HepG2 (cell line): ENCODE measurements at regions not wholly inside any gene's neighbourhood (a gene's known extent, or its start where the extent isn't known, plus 50 kb on each side); places are given as distances from the start of the nearest gene placed in this dataset.

ENCODE experiments used
- ATAC-seq: fragments of 200-7000 bp; cut with Tn5 transposase; 3 replicates; pipeline ENCODE4 v1.9.1; 2020; ENCODE audit warnings: mild to moderate bottlenecking, moderate library complexity
- BruUV-seq: library from RNA; stranded (reverse); fragments of 400-500 nt; replicated peaks from 2 replicates; lab custom pipeline; 2021; lab: Mats Ljungman, UMichigan
- CTCF ChIA-PET: fragments of 300-600 bp; formaldehyde crosslinking; extraction: SDS; loops from one replicate; lab custom pipeline; 2021; ENCODE audit warnings: low total read pairs, inconsistent platforms, low intra/inter-chr PET ratio; lab: Yijun Ruan, JAX
- POLR2A ChIA-PET: fragments of 350-600 bp; sonication (Branson Sonifier 250); formaldehyde crosslinking; loops from one replicate; lab custom pipeline; 2020; ENCODE audit warnings: antibody characterized with exemption, inconsistent platforms; lab: Yijun Ruan, JAX
- DNase-seq: peaks from one replicate; pipeline ENCODE4 v3.0.0-alpha.2; 2015; ENCODE audit warnings: low spot score
- FAIRE-seq: peaks from 3 replicates; lab custom pipeline; 2011; peaks lifted over from hg19 to GRCh38; lab: Jason Lieb, UNC
- H2AFZ ChIP-seq: one replicate; pipeline ENCODE4 v1.6.1; 2011; ENCODE audit warnings: low read length, inconsistent platforms
- H3K27ac ChIP-seq: fragments of 300-600 bp; 3 replicates; pipeline ENCODE4 v1.8.0; 2011; ENCODE audit warnings: mixed run types, mild to moderate bottlenecking, mixed read lengths, low read length, inconsistent platforms; ENCODE audit not compliant: insufficient read depth; ENCODE audit errors: extremely low read length
- H3K27me3 ChIP-seq, 2 experiments: fragments of 200-600 bp in 1 of 2; 2 replicates in 1 of 2; 3 replicates in 1 of 2; pipeline versions ENCODE4 v1.6.0 to v1.8.0; 2011; ENCODE audit warnings: low read length in 2 of 2, mild to moderate bottlenecking in 2 of 2, moderate library complexity in 2 of 2, inconsistent platforms in 1 of 2; ENCODE audit not compliant: insufficient read depth in 2 of 2, control insufficient read depth in 1 of 2
- H3K36me3 ChIP-seq, 2 experiments: fragments of 200-600 bp in 1 of 2; replicated peaks in 1 of 2; 2 replicates in 1 of 2; 3 replicates in 1 of 2; pipeline versions ENCODE4 v1.5.1 to v1.8.0; 2011; ENCODE audit warnings: low read length in 2 of 2, inconsistent platforms in 1 of 2; ENCODE audit not compliant: insufficient read depth in 2 of 2, control insufficient read depth in 1 of 2
- H3K4me1 ChIP-seq: 2 replicates; pipeline ENCODE4 v1.5.1; 2012; ENCODE audit warnings: low read length, inconsistent platforms; ENCODE audit not compliant: insufficient read depth
- H3K4me2 ChIP-seq: 2 replicates; pipeline ENCODE4 v1.6.0; 2011; ENCODE audit warnings: low read depth, low read length, inconsistent platforms
- H3K4me3 ChIP-seq, 3 experiments: fragments of 200-600 bp in 1 of 3; sonication (generic), shearing (Covaris generic) in 1 of 3; replicated peaks in 1 of 3; 2 replicates each; pipeline ENCODE4 v1.5.1; 2011 to 2016; ENCODE audit warnings: low read length in 3 of 3, inconsistent platforms in 2 of 3, low read depth in 2 of 3, mild to moderate bottlenecking in 2 of 3, control low read depth in 1 of 3, mixed read lengths in 1 of 3; ENCODE audit not compliant: insufficient read depth in 1 of 3
- H3K79me2 ChIP-seq: one replicate; pipeline ENCODE4 v1.6.1; 2011; ENCODE audit warnings: low read length, inconsistent platforms; ENCODE audit not compliant: insufficient read depth
- H3K9ac ChIP-seq: 2 replicates; pipeline ENCODE4 v1.6.0; 2011; ENCODE audit warnings: mild to moderate bottlenecking, low read depth, low read length, inconsistent platforms; ENCODE audit not compliant: insufficient read depth
- H3K9me3 ChIP-seq: 2 replicates; pipeline ENCODE4 v1.5.1; 2012; ENCODE audit warnings: mild to moderate bottlenecking, low read length
- H4K20me1 ChIP-seq: 2 replicates; pipeline ENCODE4 v1.6.0; 2011; ENCODE audit warnings: inconsistent platforms, mild to moderate bottlenecking, low read length, moderate library complexity; ENCODE audit not compliant: insufficient read depth
- ARNT ChIP-seq: fragments of 450-650 bp; IDR thresholded peaks from 2 replicates; pipeline ENCODE4 v1.6.1; 2017
- CHCHD3 ChIP-seq: sonication (generic); formaldehyde crosslinking; IDR thresholded peaks from 2 replicates; pipeline ENCODE4 v1.8.0; 2022; ENCODE audit warnings: mild to moderate bottlenecking, missing genetic modification reagents, moderate library complexity
- GLI4 ChIP-seq: sonication (generic); formaldehyde crosslinking; IDR thresholded peaks from 2 replicates; pipeline ENCODE4 v1.5.1; 2020; ENCODE audit warnings: missing genetic modification reagents, mild to moderate bottlenecking, moderate library complexity, borderline replicate concordance
- GPN1 ChIP-seq: sonication (generic); formaldehyde crosslinking; IDR thresholded peaks from 2 replicates; pipeline ENCODE4 v1.5.1; 2020; ENCODE audit warnings: missing genetic modification reagents, borderline replicate concordance
- IKZF4 ChIP-seq: sonication (generic); formaldehyde crosslinking; IDR thresholded peaks from 2 replicates; pipeline ENCODE4 v1.5.1; 2020; ENCODE audit warnings: borderline replicate concordance, mild to moderate bottlenecking, low read depth, missing genetic modification reagents; ENCODE audit errors: not compliant biosample characterization
- MBD4 ChIP-seq: IDR thresholded peaks from 2 replicates; pipeline ENCODE4 v1.6.1; 2012; ENCODE audit warnings: low read length, inconsistent platforms, borderline replicate concordance
- TAF1 ChIP-seq: sonication (generic); formaldehyde crosslinking; IDR thresholded peaks from 2 replicates; pipeline ENCODE4 v1.4.0; 2020; ENCODE audit warnings: missing genetic modification reagents
- ZNF329 ChIP-seq: sonication (generic); formaldehyde crosslinking; IDR thresholded peaks from 2 replicates; pipeline ENCODE4 v1.9.0; 2021; ENCODE audit warnings: low read depth, mild to moderate bottlenecking, missing genetic modification reagents
- ZNF460 ChIP-seq: sonication (generic); formaldehyde crosslinking; IDR thresholded peaks from 2 replicates; pipeline ENCODE4 v1.5.1; 2020; ENCODE audit warnings: missing genetic modification reagents, mild to moderate bottlenecking, borderline replicate concordance
- ZNF564 ChIP-seq: sonication (generic); formaldehyde crosslinking; IDR thresholded peaks from 2 replicates; pipeline ENCODE4 v1.8.1; 2023; ENCODE audit warnings: mild to moderate bottlenecking, missing genetic modification reagents
- ZNF605 ChIP-seq: sonication (generic); formaldehyde crosslinking; IDR thresholded peaks from 2 replicates; pipeline ENCODE4 v1.8.0; 2022; ENCODE audit warnings: mild to moderate bottlenecking, missing genetic modification reagents
- WGBS: methylation state at CpG from one replicate; pipeline ENCODE4 v1.1.6; 2017; ENCODE audit warnings: low lambda C conversion rate; 5-methylcytosine and 5-hydroxymethylcytosine counted together
- in situ Hi-C: cut with HindIII; loops from 2 replicates; pipeline ENCODE4 v1.10.0; 2017; ENCODE audit warnings: low pct_unique_long_range_greater_than_20kb; ENCODE audit not compliant: extremely low pct_ligation_motif_present
- intact Hi-C: fragments of 100-400 bp; cut with micrococcal nuclease; formaldehyde crosslinking; loops from one replicate; pipeline ENCODE4 v1.10.0; 2022; ENCODE audit not compliant: unreplicated experiment
- TF ChIP-seq, protein P1 (sequence below): sonication (generic); formaldehyde crosslinking; IDR thresholded peaks from 2 replicates; pipeline ENCODE4 v1.4.0; 2020; ENCODE audit warnings: missing genetic modification reagents, borderline replicate concordance
- TF ChIP-seq, protein P2 (sequence below): sonication (generic); formaldehyde crosslinking; IDR thresholded peaks from 2 replicates; pipeline ENCODE4 v1.4.0; 2020; ENCODE audit warnings: missing genetic modification reagents
- TF ChIP-seq, protein P3 (sequence below): sonication (generic); formaldehyde crosslinking; conservative IDR thresholded peaks from 2 replicates; pipeline ENCODE4 v1.8.0; 2022; ENCODE audit warnings: low read depth, missing genetic modification reagents
- TF ChIP-seq, protein P4 (sequence below): IDR thresholded peaks from 2 replicates; pipeline ENCODE4 v1.6.1; 2012; ENCODE audit warnings: inconsistent platforms
- TF ChIP-seq, protein P5 (sequence below): sonication (generic); formaldehyde crosslinking; IDR thresholded peaks from 2 replicates; pipeline ENCODE4 v1.5.0; 2020; ENCODE audit warnings: missing genetic modification reagents, mild to moderate bottlenecking, borderline replicate concordance

DNA sequence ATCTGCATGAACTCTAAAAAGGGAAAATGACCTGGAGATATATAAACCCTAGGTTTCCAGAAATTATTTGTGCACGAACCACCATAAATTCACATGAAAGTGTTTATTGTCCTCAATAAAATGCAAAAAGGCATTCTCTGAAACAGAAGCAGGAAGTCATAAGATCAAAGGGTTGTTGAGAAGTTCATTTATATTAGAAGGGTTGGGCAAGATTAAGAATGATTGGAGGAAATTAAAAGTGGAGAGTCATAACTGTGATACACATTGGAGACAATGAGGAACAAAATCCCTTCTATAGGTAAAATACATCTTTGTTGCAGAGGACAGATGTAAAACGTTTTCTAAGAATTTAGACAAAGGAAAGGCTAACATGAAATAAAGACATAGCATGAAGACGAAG, 476.8 kb downstream of the CBLN4 start:
- FAIRE-seq (no peak), DNase-seq (no peak), ATAC-seq (no peak)
- WGBS: 7% methylated on average over 3 of the region's 3 CpGs
- Histone ChIP-seq H3K9me3 (peaks cover 89% of the 10 kb centered on the region), H3K79me2 (no peaks in the 10 kb centered on the region), H3K4me2 (no peak overlapping the region), H3K4me1 (no peaks in the 10 kb centered on the region), H4K20me1 (no peaks in the 10 kb centered on the region), H3K9ac (no peak overlapping the region), H3K27ac (no peak overlapping the region), H3K36me3 (no peaks in the 10 kb centered on the region), H3K4me3 (no peak overlapping the region), H3K27me3 (no peaks in the 10 kb centered on the region), H2AFZ (no peak overlapping the region)
- intact Hi-C loops: no loop called here
- BruUV-seq: no TSS peak
- CTCF ChIA-PET: no interaction called here
- in situ Hi-C loops: no loop called here
- POLR2A ChIA-PET: no interaction called here
- TF ChIP-seq, protein P1, sequence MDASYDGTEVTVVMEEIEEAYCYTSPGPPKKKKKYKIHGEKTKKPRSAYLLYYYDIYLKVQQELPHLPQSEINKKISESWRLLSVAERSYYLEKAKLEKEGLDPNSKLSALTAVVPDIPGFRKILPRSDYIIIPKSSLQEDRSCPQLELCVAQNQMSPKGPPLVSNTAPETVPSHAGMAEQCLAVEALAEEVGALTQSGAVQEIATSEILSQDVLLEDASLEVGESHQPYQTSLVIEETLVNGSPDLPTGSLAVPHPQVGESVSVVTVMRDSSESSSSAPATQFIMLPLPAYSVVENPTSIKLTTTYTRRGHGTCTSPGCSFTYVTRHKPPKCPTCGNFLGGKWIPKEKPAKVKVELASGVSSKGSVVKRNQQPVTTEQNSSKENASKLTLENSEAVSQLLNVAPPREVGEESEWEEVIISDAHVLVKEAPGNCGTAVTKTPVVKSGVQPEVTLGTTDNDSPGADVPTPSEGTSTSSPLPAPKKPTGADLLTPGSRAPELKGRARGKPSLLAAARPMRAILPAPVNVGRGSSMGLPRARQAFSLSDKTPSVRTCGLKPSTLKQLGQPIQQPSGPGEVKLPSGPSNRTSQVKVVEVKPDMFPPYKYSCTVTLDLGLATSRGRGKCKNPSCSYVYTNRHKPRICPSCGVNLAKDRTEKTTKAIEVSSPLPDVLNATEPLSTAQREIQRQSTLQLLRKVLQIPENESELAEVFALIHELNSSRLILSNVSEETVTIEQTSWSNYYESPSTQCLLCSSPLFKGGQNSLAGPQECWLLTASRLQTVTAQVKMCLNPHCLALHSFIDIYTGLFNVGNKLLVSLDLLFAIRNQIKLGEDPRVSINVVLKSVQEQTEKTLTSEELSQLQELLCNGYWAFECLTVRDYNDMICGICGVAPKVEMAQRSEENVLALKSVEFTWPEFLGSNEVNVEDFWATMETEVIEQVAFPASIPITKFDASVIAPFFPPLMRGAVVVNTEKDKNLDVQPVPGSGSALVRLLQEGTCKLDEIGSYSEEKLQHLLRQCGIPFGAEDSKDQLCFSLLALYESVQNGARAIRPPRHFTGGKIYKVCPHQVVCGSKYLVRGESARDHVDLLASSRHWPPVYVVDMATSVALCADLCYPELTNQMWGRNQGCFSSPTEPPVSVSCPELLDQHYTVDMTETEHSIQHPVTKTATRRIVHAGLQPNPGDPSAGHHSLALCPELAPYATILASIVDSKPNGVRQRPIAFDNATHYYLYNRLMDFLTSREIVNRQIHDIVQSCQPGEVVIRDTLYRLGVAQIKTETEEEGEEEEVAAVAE (CRISPR knock-in tag): no peak
- TF ChIP-seq GPN1: no peak
- TF ChIP-seq ZNF564 (CRISPR knock-in tag): no peak
- TF ChIP-seq, protein P2, sequence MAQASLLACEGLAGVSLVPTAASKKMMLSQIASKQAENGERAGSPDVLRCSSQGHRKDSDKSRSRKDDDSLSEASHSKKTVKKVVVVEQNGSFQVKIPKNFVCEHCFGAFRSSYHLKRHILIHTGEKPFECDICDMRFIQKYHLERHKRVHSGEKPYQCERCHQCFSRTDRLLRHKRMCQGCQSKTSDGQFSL (CRISPR knock-in tag): no peak
- TF ChIP-seq, protein P3, sequence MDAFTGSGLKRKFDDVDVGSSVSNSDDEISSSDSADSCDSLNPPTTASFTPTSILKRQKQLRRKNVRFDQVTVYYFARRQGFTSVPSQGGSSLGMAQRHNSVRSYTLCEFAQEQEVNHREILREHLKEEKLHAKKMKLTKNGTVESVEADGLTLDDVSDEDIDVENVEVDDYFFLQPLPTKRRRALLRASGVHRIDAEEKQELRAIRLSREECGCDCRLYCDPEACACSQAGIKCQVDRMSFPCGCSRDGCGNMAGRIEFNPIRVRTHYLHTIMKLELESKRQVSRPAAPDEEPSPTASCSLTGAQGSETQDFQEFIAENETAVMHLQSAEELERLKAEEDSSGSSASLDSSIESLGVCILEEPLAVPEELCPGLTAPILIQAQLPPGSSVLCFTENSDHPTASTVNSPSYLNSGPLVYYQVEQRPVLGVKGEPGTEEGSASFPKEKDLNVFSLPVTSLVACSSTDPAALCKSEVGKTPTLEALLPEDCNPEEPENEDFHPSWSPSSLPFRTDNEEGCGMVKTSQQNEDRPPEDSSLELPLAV (CRISPR knock-in tag): no peak
- TF ChIP-seq ZNF329 (CRISPR knock-in tag): no peak
- TF ChIP-seq MBD4: no peak
- TF ChIP-seq, protein P4, sequence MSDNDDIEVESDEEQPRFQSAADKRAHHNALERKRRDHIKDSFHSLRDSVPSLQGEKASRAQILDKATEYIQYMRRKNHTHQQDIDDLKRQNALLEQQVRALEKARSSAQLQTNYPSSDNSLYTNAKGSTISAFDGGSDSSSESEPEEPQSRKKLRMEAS: no peak
- TF ChIP-seq CHCHD3 (CRISPR knock-in tag): no peak
- no peak for TF ChIP-seq ARNT
- no peak for TF ChIP-seq TAF1 (CRISPR knock-in tag)
- TF ChIP-seq ZNF460: no peak
- TF ChIP-seq IKZF4 (CRISPR knock-in tag): no peak
- TF ChIP-seq ZNF605 (CRISPR knock-in tag): no peak
- TF ChIP-seq GLI4 (CRISPR knock-in tag): no peak
- TF ChIP-seq, protein P5, sequence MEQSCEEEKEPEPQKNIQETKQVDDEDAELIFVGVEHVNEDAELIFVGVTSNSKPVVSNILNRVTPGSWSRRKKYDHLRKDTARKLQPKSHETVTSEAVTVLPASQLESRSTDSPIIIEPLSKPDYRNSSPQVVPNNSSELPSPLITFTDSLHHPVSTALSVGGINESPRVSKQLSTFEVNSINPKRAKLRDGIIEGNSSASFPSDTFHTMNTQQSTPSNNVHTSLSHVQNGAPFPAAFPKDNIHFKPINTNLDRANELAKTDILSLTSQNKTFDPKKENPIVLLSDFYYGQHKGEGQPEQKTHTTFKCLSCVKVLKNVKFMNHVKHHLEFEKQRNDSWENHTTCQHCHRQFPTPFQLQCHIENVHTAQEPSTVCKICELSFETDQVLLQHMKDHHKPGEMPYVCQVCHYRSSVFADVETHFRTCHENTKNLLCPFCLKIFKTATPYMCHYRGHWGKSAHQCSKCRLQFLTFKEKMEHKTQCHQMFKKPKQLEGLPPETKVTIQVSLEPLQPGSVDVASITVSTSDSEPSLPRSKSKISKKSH (CRISPR knock-in tag): no peak
